Tibial artery (tissue), 4 donors: ENCODE measurements at regions not wholly inside any gene's neighbourhood (a gene's known extent, or its start where the extent isn't known, plus 50 kb on each side); places are given as distances from the start of the nearest gene placed in this dataset.

ENCODE experiments used
- DNase-seq, 2 donors: peaks; one replicate each; pipeline ENCODE4 v3.0.0-alpha.2; 2019
- H3K27ac ChIP-seq, 2 donors: fragments of 200-600 bp; sonication (generic) in 1 of 2; 1 replicate in 1 of 2; 2 replicates in 1 of 2; pipeline ENCODE4 v1.5.1; 2018 to 2019; ENCODE audit warnings: mild to moderate bottlenecking in 1 of 2
- H3K27me3 ChIP-seq, 2 donors: fragments of 200-600 bp; sonication (generic) in 1 of 2; one replicate each; pipeline versions ENCODE4 v1.5.1 to v1.6.0; 2016 to 2019
- H3K36me3 ChIP-seq, 3 donors: fragments of 200-600 bp; sonication (generic) in 2 of 3; one replicate each; pipeline ENCODE4 v1.5.1; 2016 to 2019; ENCODE audit warnings: mild to moderate bottlenecking in 2 of 3
- H3K4me1 ChIP-seq, 4 donors: fragments of 200-600 bp; sonication (generic) in 2 of 4; 1 replicate in 3 of 4; 2 replicates in 1 of 4; pipeline ENCODE4 v1.5.1; 2016 to 2019
- H3K4me3 ChIP-seq, 2 donors: fragments of 200-600 bp; sonication (generic) in 1 of 2; 1 replicate in 1 of 2; 2 replicates in 1 of 2; pipeline ENCODE4 v1.5.1; 2018 to 2019; ENCODE audit warnings: mild to moderate bottlenecking in 2 of 2
- H3K9me3 ChIP-seq, 3 donors: fragments of 200-600 bp; sonication (generic) in 1 of 3; one replicate each; pipeline ENCODE4 v1.5.1; 2016 to 2019
- CTCF ChIP-seq, 2 experiments: fragments of 200-600 bp in 1 of 2; fragments of 450-650 bp in 1 of 2; IDR thresholded peaks; one replicate each; pipeline ENCODE4 v1.5.1; 2017 to 2019; ENCODE audit warnings: antibody characterized with exemption in 2 of 2, mild to moderate bottlenecking in 1 of 2, moderate library complexity in 1 of 2
- intact Hi-C: fragments of 100-400 bp; cut with DNase I; formaldehyde crosslinking; loops from one replicate; pipeline ENCODE4 v1.15.0; 2023; ENCODE audit warnings: low total_unique reads

- Histone ChIP-seq H3K27me3 (no peaks in the 10 kb centered on the region), H3K4me3 (no peak overlapping the region), H3K36me3 (no peaks in the 10 kb centered on the region), H3K27ac (no peak overlapping the region), H3K9me3 (no peaks in the 10 kb centered on the region), H3K4me1 (peaks cover 0 to 10% (median 0%) of the 10 kb centered on the region in 4 donors)
- intact Hi-C loops = no loop called here
- no peak for DNase-seq
- TF ChIP-seq CTCF (IDR thresholded peaks at IDR 0.05) = no peak
Measured at GRCh38 chr1:60742339-60742738, 340.0 kb upstream of the NFIA start.

- intact Hi-C loops = no loop called here
- H3K9me3 ChIP-seq = no peaks in the 10 kb centered on the region
- no peak overlapping the region for H3K4me3 ChIP-seq
- TF ChIP-seq CTCF (IDR thresholded peaks at IDR 0.05) = no peak
- H3K27ac ChIP-seq = no peak overlapping the region
- no peaks in the 10 kb centered on the region for H3K27me3 ChIP-seq
- H3K4me1 ChIP-seq = no peaks in the 10 kb centered on the region
- H3K36me3 ChIP-seq = no peaks in the 10 kb centered on the region
- DNase-seq = no peak
Measured at GRCh38 chr1:60740154-60740553, 342.2 kb upstream of the NFIA start.

- DNase-seq = no peak
- H3K36me3 ChIP-seq = no peaks in the 10 kb centered on the region
Measured at GRCh38 chr1:60739729-60740128, 342.6 kb upstream of the NFIA start.

GRCh38 chr1:60732977-60733401, 349.4 kb upstream of the NFIA start:
- Histone ChIP-seq H3K36me3 (no peaks in the 10 kb centered on the region), H3K27me3 (no peaks in the 10 kb centered on the region), H3K27ac (no peak overlapping the region), H3K4me3 (no peak overlapping the region), H3K4me1 (no peaks in the 10 kb centered on the region), H3K9me3 (no peaks in the 10 kb centered on the region)
- intact Hi-C loops = loop anchor here (5.0 kb wide), 1 partner anchor 264 kb away; no protein-coding TSS in a partner anchor
- DNase-seq = no peak
- TF ChIP-seq CTCF (IDR thresholded peaks at IDR 0.05) = no peak

More at GRCh38 chr1:60739729-60740128, 342.6 kb upstream of the NFIA start:
- Histone ChIP-seq H3K4me1 (no peaks in the 10 kb centered on the region), H3K9me3 (no peaks in the 10 kb centered on the region), H3K4me3 (no peak overlapping the region), H3K27me3 (no peaks in the 10 kb centered on the region), H3K27ac (no peak overlapping the region)
- TF ChIP-seq CTCF (IDR thresholded peaks at IDR 0.05) = no peak
- intact Hi-C loops = no loop called here

- no peaks in the 10 kb centered on the region for H3K27me3 ChIP-seq
- DNase-seq = no peak
- TF ChIP-seq CTCF (IDR thresholded peaks at IDR 0.05) = no peak
- H3K36me3 ChIP-seq = no peaks in the 10 kb centered on the region
- no peaks in the 10 kb centered on the region for H3K4me1 ChIP-seq
- H3K27ac ChIP-seq = no peak overlapping the region
- H3K4me3 ChIP-seq = no peak overlapping the region
- intact Hi-C loops = loop anchor here (5.0 kb wide), 1 partner anchor 266 kb away; no protein-coding TSS in a partner anchor
- no peaks in the 10 kb centered on the region for H3K9me3 ChIP-seq
Measured at GRCh38 chr1:60731321-60731720, 351.0 kb upstream of the NFIA start.

GRCh38 chr1:60727552-60727951, 354.8 kb upstream of the NFIA start:
- no peaks in the 10 kb centered on the region for H3K36me3 ChIP-seq
- no peak overlapping the region for H3K4me3 ChIP-seq
- DNase-seq = no peak
- no peak overlapping the region for H3K27ac ChIP-seq
- no peaks in the 10 kb centered on the region for H3K27me3 ChIP-seq
- intact Hi-C loops = no loop called here
- no peak for TF ChIP-seq CTCF (IDR thresholded peaks at IDR 0.05)
- H3K9me3 ChIP-seq = no peaks in the 10 kb centered on the region
- H3K4me1 ChIP-seq = no peaks in the 10 kb centered on the region
